H1 (cell line): ENCODE measurements at regions not wholly inside any gene's neighbourhood (a gene's known extent, or its start where the extent isn't known, plus 50 kb on each side); places are given as distances from the start of the nearest gene placed in this dataset.

Experiments used
- EP300 ChIP-seq, 2 experiments: IDR thresholded peaks; 1 replicate in 1 of 2; 2 replicates in 1 of 2; pipeline ENCODE4 v1.6.1; 2011 to 2012; ENCODE audit warnings: low read depth in 2 of 2, low read length in 2 of 2, mild to moderate bottlenecking in 2 of 2, borderline replicate concordance in 1 of 2, inconsistent platforms in 1 of 2, moderate library complexity in 1 of 2
- POLR2A ChIP-seq, 2 experiments: IDR thresholded peaks; 1 replicate in 1 of 2; 2 replicates in 1 of 2; pipeline ENCODE4 v1.6.1; 2011; ENCODE audit warnings: low read depth in 2 of 2, low read length in 2 of 2, mild to moderate bottlenecking in 2 of 2; ENCODE audit errors: control extremely low read depth in 1 of 2
- RAD21 ChIP-seq, 2 experiments: IDR thresholded peaks in 1 of 2; conservative IDR thresholded peaks in 1 of 2; 2 replicates each; pipeline ENCODE4 v1.6.1; 2011; ENCODE audit warnings: low read depth in 2 of 2, low read length in 2 of 2, improper control_type of control experiment in 1 of 2, inconsistent platforms in 1 of 2, mild to moderate bottlenecking in 1 of 2, moderate library complexity in 1 of 2
- RNF2 ChIP-seq: fragments of 200-900, 300-1000 bp; sonication (generic); IDR thresholded peaks from 2 replicates; pipeline ENCODE4 v1.7.1; 2016; ENCODE audit warnings: borderline replicate concordance, low read depth, mild to moderate bottlenecking, antibody characterized with exemption, low read length; ENCODE audit not compliant: poor library complexity, severe bottlenecking; ENCODE audit errors: missing control alignments
- SP2 ChIP-seq: IDR thresholded peaks from 2 replicates; pipeline ENCODE4 v1.6.1; 2012; ENCODE audit warnings: mild to moderate bottlenecking, low read length, inconsistent platforms
- TF ChIP-seq, protein P1 (sequence below), 3 experiments: IDR thresholded peaks; 1 replicate in 2 of 3; 2 replicates in 1 of 3; pipeline versions ENCODE4 v1.5.1 to v1.6.1; 2011; ENCODE audit warnings: low read length in 3 of 3, mild to moderate bottlenecking in 3 of 3, inconsistent platforms in 2 of 3, low read depth in 1 of 3, moderate library complexity in 1 of 3; ENCODE audit not compliant: insufficient read depth in 1 of 3; ENCODE audit errors: control extremely low read depth in 1 of 3
- TF ChIP-seq, protein P2 (sequence below): IDR thresholded peaks from 2 replicates; pipeline ENCODE4 v1.6.1; 2012; ENCODE audit warnings: inconsistent platforms

DNA sequence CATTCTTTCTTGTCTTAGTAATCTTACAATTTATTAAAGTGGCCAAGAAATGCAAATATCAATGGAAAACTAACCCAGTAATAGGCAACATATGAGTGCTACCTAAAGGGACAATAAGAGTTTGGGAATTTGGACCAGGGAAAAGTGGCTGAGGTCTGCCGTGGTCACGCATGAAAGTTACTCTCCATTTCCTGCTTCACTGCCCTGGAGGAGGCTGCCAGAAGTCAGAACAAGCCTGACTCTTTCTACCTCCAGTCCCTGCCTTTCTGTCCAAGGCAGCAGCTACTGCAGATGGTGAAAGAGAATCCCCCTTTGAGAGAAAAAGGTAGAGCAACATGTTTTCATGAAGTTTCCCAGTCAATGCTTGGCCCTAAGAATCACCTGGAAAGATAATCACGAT is 201.1 kb upstream of the ARGLU1 start:
- TF ChIP-seq, protein P1, sequence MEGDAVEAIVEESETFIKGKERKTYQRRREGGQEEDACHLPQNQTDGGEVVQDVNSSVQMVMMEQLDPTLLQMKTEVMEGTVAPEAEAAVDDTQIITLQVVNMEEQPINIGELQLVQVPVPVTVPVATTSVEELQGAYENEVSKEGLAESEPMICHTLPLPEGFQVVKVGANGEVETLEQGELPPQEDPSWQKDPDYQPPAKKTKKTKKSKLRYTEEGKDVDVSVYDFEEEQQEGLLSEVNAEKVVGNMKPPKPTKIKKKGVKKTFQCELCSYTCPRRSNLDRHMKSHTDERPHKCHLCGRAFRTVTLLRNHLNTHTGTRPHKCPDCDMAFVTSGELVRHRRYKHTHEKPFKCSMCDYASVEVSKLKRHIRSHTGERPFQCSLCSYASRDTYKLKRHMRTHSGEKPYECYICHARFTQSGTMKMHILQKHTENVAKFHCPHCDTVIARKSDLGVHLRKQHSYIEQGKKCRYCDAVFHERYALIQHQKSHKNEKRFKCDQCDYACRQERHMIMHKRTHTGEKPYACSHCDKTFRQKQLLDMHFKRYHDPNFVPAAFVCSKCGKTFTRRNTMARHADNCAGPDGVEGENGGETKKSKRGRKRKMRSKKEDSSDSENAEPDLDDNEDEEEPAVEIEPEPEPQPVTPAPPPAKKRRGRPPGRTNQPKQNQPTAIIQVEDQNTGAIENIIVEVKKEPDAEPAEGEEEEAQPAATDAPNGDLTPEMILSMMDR (IDR thresholded peaks at IDR 0.05; ENCODE audit: control extremely low read depth in 1 of 3, insufficient read depth in 1 of 3, low read depth in 1 of 3, low read length in 3 of 3) = no peak
- TF ChIP-seq EP300 (IDR thresholded peaks at IDR 0.05; ENCODE audit: borderline replicate concordance in 1 of 2, low read depth in 2 of 2, low read length in 2 of 2) (no peak), RAD21 (IDR thresholded peaks at IDR 0.05 in 1 of 2, conservative IDR thresholded peaks at IDR 0.05 in 1 of 2; ENCODE audit: low read depth in 2 of 2, low read length in 2 of 2) (no peak), POLR2A (IDR thresholded peaks at IDR 0.05; ENCODE audit: control extremely low read depth in 1 of 2, low read depth in 2 of 2, low read length in 2 of 2) (no peak), RNF2 (no peak), SP2 (no peak)
- TF ChIP-seq, protein P2, sequence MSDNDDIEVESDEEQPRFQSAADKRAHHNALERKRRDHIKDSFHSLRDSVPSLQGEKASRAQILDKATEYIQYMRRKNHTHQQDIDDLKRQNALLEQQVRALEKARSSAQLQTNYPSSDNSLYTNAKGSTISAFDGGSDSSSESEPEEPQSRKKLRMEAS = no peak
